ENCODE measurements at regions not wholly inside any gene's neighbourhood (a gene's known extent, or its start where the extent isn't known, plus 50 kb on each side); places are given as distances from the start of the nearest gene placed in this dataset.

DNA sequence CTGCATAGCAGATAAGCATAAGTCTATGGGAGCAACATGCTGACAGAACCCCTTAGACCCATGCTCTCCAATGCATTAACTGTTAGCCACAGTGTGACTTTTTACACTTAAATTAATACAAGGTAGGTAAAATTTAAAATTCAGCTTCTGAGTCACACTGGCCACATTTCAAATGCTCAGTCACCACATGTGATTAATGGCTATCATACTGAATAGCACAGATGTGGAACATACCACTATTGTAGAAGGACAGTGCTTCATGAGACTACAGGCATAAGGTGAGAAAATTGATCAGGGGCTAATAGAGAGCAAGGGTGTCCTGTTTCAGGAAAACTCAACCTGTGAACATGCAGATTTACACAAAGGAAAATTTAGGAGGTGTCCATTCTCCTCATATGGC, 357.0 kb upstream of the SEMA6D start:
- Histone ChIP-seq H4K91ac (ENCODE audit: low read length) (no peak overlapping the region), H2AFZ (ENCODE audit: low read depth, low read length) (no peak overlapping the region), H2BK120ac (ENCODE audit: low read depth, low read length) (no peak overlapping the region), H3K27me3 (ENCODE audit: control insufficient read depth in 1 of 2, insufficient read depth in 1 of 2, low read length in 2 of 2) (no peaks in the 10 kb centered on the region), H3K9me3 (ENCODE audit: control insufficient read depth, low read length) (no peaks in the 10 kb centered on the region), H4K8ac (ENCODE audit: low read length) (no peak overlapping the region), H3K9ac (ENCODE audit: low read length) (no peak overlapping the region), H3K4ac (ENCODE audit: low read depth in 1 of 2, low read length in 2 of 2) (no peak overlapping the region), H3K14ac (ENCODE audit: low read length in 2 of 2) (no peak overlapping the region), H3K36me3 (ENCODE audit: control insufficient read depth in 1 of 2, insufficient read depth in 2 of 2, low read depth in 1 of 2, low read length in 2 of 2) (no peaks in the 10 kb centered on the region), H3K4me2 (ENCODE audit: low read length, poor library complexity, severe bottlenecking) (no peak overlapping the region), H2BK5ac (ENCODE audit: low read depth, low read length, poor library complexity, severe bottlenecking) (no peak overlapping the region), H2BK12ac (ENCODE audit: low read length in 2 of 2) (no peak overlapping the region), H3K18ac (ENCODE audit: low read depth in 1 of 2, low read length in 2 of 2) (no peak overlapping the region), H3K4me1 (ENCODE audit: control insufficient read depth, insufficient read depth, low read depth, low read length) (no peaks in the 10 kb centered on the region), H3K4me3 (ENCODE audit: insufficient read depth in 1 of 2, low read depth in 1 of 2, low read length in 2 of 2) (no peak overlapping the region), H2AK5ac (ENCODE audit: low read length, severe bottlenecking) (no peak overlapping the region), H2BK15ac (ENCODE audit: low read depth, poor library complexity, severe bottlenecking) (no peak overlapping the region), H3K27ac (ENCODE audit: low read length, poor library complexity, severe bottlenecking) (no peak overlapping the region), H3K23ac (ENCODE audit: low read length in 2 of 2) (no peak overlapping the region), H3K79me1 (replicated peaks; ENCODE audit: low read length, poor library complexity, severe bottlenecking) (no peaks in the 10 kb centered on the region)
- DNase-seq: no peak

DNA sequence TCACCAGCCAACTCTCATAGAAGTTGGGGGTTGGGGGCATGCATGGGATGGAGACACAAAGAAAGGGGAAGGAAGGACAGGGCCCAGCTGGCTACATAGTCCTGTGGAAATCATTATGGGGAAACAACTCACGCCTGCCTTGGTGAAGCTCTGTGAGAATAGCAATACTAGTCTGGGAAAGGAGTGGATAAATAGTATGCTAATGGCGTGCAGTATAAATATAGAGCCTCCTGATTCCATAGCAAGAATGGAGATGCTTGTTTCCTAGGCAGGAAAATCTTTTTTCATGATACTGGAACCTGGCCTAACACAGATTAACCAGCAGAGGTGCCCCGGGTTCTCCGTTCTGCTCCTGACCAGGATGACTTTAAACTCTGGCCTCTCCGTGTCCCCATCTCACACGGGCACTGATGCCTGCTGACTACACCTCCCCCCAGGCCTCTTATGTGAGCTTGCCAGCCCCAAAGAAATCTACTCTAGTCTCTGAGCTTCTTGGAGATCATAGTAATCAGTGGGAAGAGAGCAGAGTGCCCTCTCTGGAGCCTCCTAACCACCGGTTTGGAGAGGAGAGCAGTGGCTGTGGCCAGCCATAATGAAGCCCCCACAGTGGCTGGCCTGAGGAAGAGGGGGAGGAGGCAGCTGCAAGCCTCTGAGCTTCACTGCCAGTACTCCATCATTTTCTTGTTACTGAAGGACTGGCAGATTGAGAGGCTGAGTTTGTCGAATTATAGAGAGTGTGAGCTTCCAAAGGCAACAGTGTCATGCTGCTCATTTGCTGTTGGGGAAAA, 355.0 kb upstream of the SEMA6D start:
- Histone ChIP-seq H4K8ac (ENCODE audit: low read length) (no peak overlapping the region), H2AFZ (ENCODE audit: low read depth, low read length) (no peak overlapping the region), H3K27me3 (ENCODE audit: control insufficient read depth in 1 of 2, insufficient read depth in 1 of 2, low read length in 2 of 2) (no peaks in the 10 kb centered on the region), H3K9ac (ENCODE audit: low read length) (no peak overlapping the region), H3K4me2 (ENCODE audit: low read length, poor library complexity, severe bottlenecking) (no peak overlapping the region), H2BK12ac (ENCODE audit: low read length in 2 of 2) (no peak overlapping the region), H3K4ac (ENCODE audit: low read depth in 1 of 2, low read length in 2 of 2) (no peak overlapping the region), H3K14ac (ENCODE audit: low read length in 2 of 2) (no peak overlapping the region), H3K27ac (ENCODE audit: low read length, poor library complexity, severe bottlenecking) (no peak overlapping the region), H3K18ac (ENCODE audit: low read depth in 1 of 2, low read length in 2 of 2) (peak overlapping the region; percentile 14 to 41), H3K4me3 (ENCODE audit: insufficient read depth in 1 of 2, low read depth in 1 of 2, low read length in 2 of 2) (no peak overlapping the region), H3K23ac (ENCODE audit: low read length in 2 of 2) (no peak overlapping the region), H3K36me3 (ENCODE audit: control insufficient read depth in 1 of 2, insufficient read depth in 2 of 2, low read depth in 1 of 2, low read length in 2 of 2) (no peaks in the 10 kb centered on the region), H3K79me1 (replicated peaks; ENCODE audit: low read length, poor library complexity, severe bottlenecking) (no peaks in the 10 kb centered on the region), H4K91ac (ENCODE audit: low read length) (no peak overlapping the region), H2BK120ac (ENCODE audit: low read depth, low read length) (no peak overlapping the region), H2BK5ac (ENCODE audit: low read depth, low read length, poor library complexity, severe bottlenecking) (no peak overlapping the region), H3K9me3 (ENCODE audit: control insufficient read depth, low read length) (no peaks in the 10 kb centered on the region), H2AK5ac (ENCODE audit: low read length, severe bottlenecking) (no peak overlapping the region), H2BK15ac (ENCODE audit: low read depth, poor library complexity, severe bottlenecking) (no peak overlapping the region), H3K4me1 (ENCODE audit: control insufficient read depth, insufficient read depth, low read depth, low read length) (no peaks in the 10 kb centered on the region)
- 98% methylated on average over 7 of the region's 8 CpGs for WGBS
- no peak for DNase-seq

DNA sequence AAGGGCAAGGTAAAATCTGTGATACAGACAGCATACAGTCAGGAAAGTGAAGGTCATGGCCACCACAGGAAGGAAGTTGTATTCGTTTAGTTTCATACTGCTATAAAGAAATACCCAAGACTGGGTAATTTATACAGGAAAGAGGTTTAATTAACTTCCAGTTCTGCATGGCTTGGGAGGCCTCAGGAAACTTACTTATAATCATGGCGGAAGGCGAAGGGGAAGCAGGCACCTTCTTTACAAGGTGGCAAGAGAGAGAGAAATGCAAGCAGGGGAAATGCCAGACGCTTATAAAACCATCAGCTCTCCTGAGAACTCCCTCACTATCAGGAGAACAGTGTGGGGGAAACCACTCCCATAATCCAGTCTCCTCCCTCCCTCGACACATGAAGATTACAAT, 353.7 kb upstream of the SEMA6D start:
- H3K4me3 ChIP-seq (ENCODE audit: insufficient read depth in 1 of 2, low read depth in 1 of 2, low read length in 2 of 2): no peak overlapping the region
- H3K27ac ChIP-seq (ENCODE audit: low read length, poor library complexity, severe bottlenecking): no peak overlapping the region
- no peaks in the 10 kb centered on the region for H3K27me3 ChIP-seq (ENCODE audit: control insufficient read depth in 1 of 2, insufficient read depth in 1 of 2, low read length in 2 of 2)
- no peak overlapping the region for H2AK5ac ChIP-seq (ENCODE audit: low read length, severe bottlenecking)
- no peak overlapping the region for H4K91ac ChIP-seq (ENCODE audit: low read length)
- no peak overlapping the region for H2BK120ac ChIP-seq (ENCODE audit: low read depth, low read length)
- H4K8ac ChIP-seq (ENCODE audit: low read length): no peak overlapping the region
- H3K36me3 ChIP-seq (ENCODE audit: control insufficient read depth in 1 of 2, insufficient read depth in 2 of 2, low read depth in 1 of 2, low read length in 2 of 2): no peaks in the 10 kb centered on the region
- H3K4me1 ChIP-seq (ENCODE audit: control insufficient read depth, insufficient read depth, low read depth, low read length): no peaks in the 10 kb centered on the region
- no peaks in the 10 kb centered on the region for H3K79me1 ChIP-seq (replicated peaks; ENCODE audit: low read length, poor library complexity, severe bottlenecking)
- H2BK15ac ChIP-seq (ENCODE audit: low read depth, poor library complexity, severe bottlenecking): no peak overlapping the region
- no peak overlapping the region for H3K23ac ChIP-seq (ENCODE audit: low read length in 2 of 2)
- no peak overlapping the region for H3K14ac ChIP-seq (ENCODE audit: low read length in 2 of 2)
- no peak overlapping the region for H3K18ac ChIP-seq (ENCODE audit: low read depth in 1 of 2, low read length in 2 of 2)
- no peaks in the 10 kb centered on the region for H3K9me3 ChIP-seq (ENCODE audit: control insufficient read depth, low read length)
- no peak for DNase-seq
- H3K4me2 ChIP-seq (ENCODE audit: low read length, poor library complexity, severe bottlenecking): no peak overlapping the region
- 92% methylated on average over 4 of the region's 5 CpGs for WGBS
- no peak overlapping the region for H3K9ac ChIP-seq (ENCODE audit: low read length)
- no peak overlapping the region for H2AFZ ChIP-seq (ENCODE audit: low read depth, low read length)
- no peak overlapping the region for H2BK5ac ChIP-seq (ENCODE audit: low read depth, low read length, poor library complexity, severe bottlenecking)
- no peak overlapping the region for H2BK12ac ChIP-seq (ENCODE audit: low read length in 2 of 2)
- H3K4ac ChIP-seq (ENCODE audit: low read depth in 1 of 2, low read length in 2 of 2): no peak overlapping the region

DNA sequence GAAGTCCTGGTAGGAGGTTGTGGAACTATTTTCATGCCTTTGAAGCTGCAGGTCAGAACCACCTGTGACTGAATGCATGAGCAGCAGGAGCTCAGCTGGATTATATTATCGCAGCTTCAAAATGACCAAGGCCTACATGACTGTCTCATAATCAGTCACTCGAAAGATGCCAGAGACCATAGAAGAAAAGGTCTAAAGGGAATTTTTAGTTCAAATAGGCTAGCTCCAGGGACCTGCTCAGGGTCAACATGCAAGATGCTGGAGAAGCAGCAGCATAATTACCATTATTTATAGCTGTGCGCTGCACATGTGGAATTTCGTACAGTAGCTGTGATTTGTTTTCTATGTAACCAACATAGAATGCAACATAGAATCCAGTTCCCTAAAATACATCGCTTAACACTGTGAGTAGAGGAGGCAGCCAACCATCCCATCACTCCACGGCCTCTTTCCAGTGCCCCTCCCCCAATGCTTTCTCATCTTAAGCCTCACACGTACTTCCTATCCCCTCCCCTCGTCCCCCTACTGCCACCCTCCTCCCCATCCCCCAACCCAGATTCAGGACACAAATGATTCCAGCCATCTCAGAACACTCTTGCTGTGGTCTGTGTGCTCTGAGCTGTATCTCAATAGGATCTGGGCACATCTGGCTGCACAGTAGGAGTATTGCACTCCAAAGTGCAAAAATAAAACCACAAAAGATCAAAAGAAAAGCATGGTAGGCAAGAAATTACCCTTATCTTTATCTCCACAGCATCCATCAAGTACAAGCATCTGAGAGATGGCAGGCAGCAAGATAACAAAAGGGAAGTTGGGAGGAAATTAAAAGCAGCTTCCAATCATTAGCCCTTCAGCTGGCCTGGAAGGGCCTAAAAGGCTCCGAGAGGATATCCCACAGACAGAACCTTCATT, 352.8 kb upstream of the SEMA6D start:
- Histone ChIP-seq H3K36me3 (ENCODE audit: control insufficient read depth in 1 of 2, insufficient read depth in 2 of 2, low read depth in 1 of 2, low read length in 2 of 2) (no peaks in the 10 kb centered on the region), H3K4me2 (ENCODE audit: low read length, poor library complexity, severe bottlenecking) (no peak overlapping the region), H3K9me3 (ENCODE audit: control insufficient read depth, low read length) (no peaks in the 10 kb centered on the region), H3K18ac (ENCODE audit: low read depth in 1 of 2, low read length in 2 of 2) (no peak overlapping the region), H3K79me1 (replicated peaks; ENCODE audit: low read length, poor library complexity, severe bottlenecking) (no peaks in the 10 kb centered on the region), H4K8ac (ENCODE audit: low read length) (peak overlapping the region; percentile 24), H2AK5ac (ENCODE audit: low read length, severe bottlenecking) (no peak overlapping the region), H2AFZ (ENCODE audit: low read depth, low read length) (no peak overlapping the region), H3K4ac (ENCODE audit: low read depth in 1 of 2, low read length in 2 of 2) (no peak overlapping the region), H2BK5ac (ENCODE audit: low read depth, low read length, poor library complexity, severe bottlenecking) (no peak overlapping the region), H3K27ac (ENCODE audit: low read length, poor library complexity, severe bottlenecking) (no peak overlapping the region), H2BK120ac (ENCODE audit: low read depth, low read length) (no peak overlapping the region), H3K27me3 (ENCODE audit: control insufficient read depth in 1 of 2, insufficient read depth in 1 of 2, low read length in 2 of 2) (no peaks in the 10 kb centered on the region), H3K14ac (ENCODE audit: low read length in 2 of 2) (no peak overlapping the region), H4K91ac (ENCODE audit: low read length) (no peak overlapping the region), H3K23ac (ENCODE audit: low read length in 2 of 2) (no peak overlapping the region), H2BK15ac (ENCODE audit: low read depth, poor library complexity, severe bottlenecking) (no peak overlapping the region), H2BK12ac (ENCODE audit: low read length in 2 of 2) (peak overlapping the region in 1 of 2 experiments; percentile 59), H3K4me1 (ENCODE audit: control insufficient read depth, insufficient read depth, low read depth, low read length) (no peaks in the 10 kb centered on the region), H3K4me3 (ENCODE audit: insufficient read depth in 1 of 2, low read depth in 1 of 2, low read length in 2 of 2) (no peak overlapping the region), H3K9ac (ENCODE audit: low read length) (no peak overlapping the region)
- peak; percentile 11 for DNase-seq
- WGBS: 63% methylated on average over 9 of the region's 9 CpGs
